ENCODE measurements at regions not wholly inside any gene's neighbourhood (a gene's known extent, or its start where the extent isn't known, plus 50 kb on each side); places are given as distances from the start of the nearest gene placed in this dataset.

GRCh38 chr11:127493330-127494022 is 492.9 kb upstream of the KIRREL3 start:
- DNase-seq (ENCODE audit: low read depth in 2 of 2) = no peak

GRCh38 chr11:127492029-127492428 is 491.5 kb upstream of the KIRREL3 start:
- DNase-seq (ENCODE audit: low read depth in 2 of 2) = no peak

GRCh38 chr11:127491589-127491988 is 491.0 kb upstream of the KIRREL3 start:
- DNase-seq (ENCODE audit: low read depth in 2 of 2) = no peak

GRCh38 chr11:127490896-127491295 is 490.3 kb upstream of the KIRREL3 start:
- DNase-seq (ENCODE audit: low read depth in 2 of 2) = no peak

GRCh38 chr11:127485541-127485940 is 485.0 kb upstream of the KIRREL3 start:
- no peak for DNase-seq (ENCODE audit: low read depth in 2 of 2)

- DNase-seq (ENCODE audit: low read depth in 2 of 2) = no peak
Observed at GRCh38 chr11:127481391-127481790, 480.8 kb upstream of the KIRREL3 start.

GRCh38 chr11:127478826-127479225 is 478.3 kb upstream of the KIRREL3 start:
- no peak for DNase-seq (ENCODE audit: low read depth in 2 of 2)

- no peak for DNase-seq (ENCODE audit: low read depth in 2 of 2)
Observed at GRCh38 chr11:127474766-127475165, 474.2 kb upstream of the KIRREL3 start.

GRCh38 chr11:127472505-127472904 is 471.9 kb upstream of the KIRREL3 start:
- no peak for DNase-seq (ENCODE audit: low read depth in 2 of 2)

- no peak for DNase-seq (ENCODE audit: low read depth in 2 of 2)
Observed at GRCh38 chr11:127471662-127472061, 471.1 kb upstream of the KIRREL3 start.

- DNase-seq (ENCODE audit: low read depth in 2 of 2) = no peak
Observed at GRCh38 chr11:127470306-127470884, 469.8 kb upstream of the KIRREL3 start.

- DNase-seq (ENCODE audit: low read depth in 2 of 2) = no peak
Observed at GRCh38 chr11:127464325-127464724, 463.8 kb upstream of the KIRREL3 start.

GRCh38 chr11:127462065-127462344 is 461.4 kb upstream of the KIRREL3 start:
- no peak for DNase-seq (ENCODE audit: low read depth in 2 of 2)

- no peak for DNase-seq (ENCODE audit: low read depth in 2 of 2)
Observed at GRCh38 chr11:127461241-127462064, 460.9 kb upstream of the KIRREL3 start.

- no peak for DNase-seq (ENCODE audit: low read depth in 2 of 2)
Observed at GRCh38 chr11:127458561-127458960, 458.0 kb upstream of the KIRREL3 start.

GRCh38 chr11:127454856-127455255 is 454.3 kb upstream of the KIRREL3 start:
- no peak for DNase-seq (ENCODE audit: low read depth in 2 of 2)

GRCh38 chr11:127452533-127452932 is 452.0 kb upstream of the KIRREL3 start:
- DNase-seq (ENCODE audit: low read depth in 2 of 2) = no peak

- no peak for DNase-seq (ENCODE audit: low read depth in 2 of 2)
Observed at GRCh38 chr11:127451861-127452260, 451.3 kb upstream of the KIRREL3 start.

GRCh38 chr11:127448101-127448500 is 447.5 kb upstream of the KIRREL3 start:
- no peak for DNase-seq (ENCODE audit: low read depth in 2 of 2)

- DNase-seq (ENCODE audit: low read depth in 2 of 2) = no peak
Observed at GRCh38 chr11:127445476-127445875, 444.9 kb upstream of the KIRREL3 start.

- no peak for DNase-seq (ENCODE audit: low read depth in 2 of 2)
Observed at GRCh38 chr11:127443297-127443696, 442.7 kb upstream of the KIRREL3 start.

GRCh38 chr11:127440616-127441015 is 440.0 kb upstream of the KIRREL3 start:
- no peak for DNase-seq (ENCODE audit: low read depth in 2 of 2)

- DNase-seq (ENCODE audit: low read depth in 2 of 2) = no peak
Observed at GRCh38 chr11:127425281-127425680, 424.7 kb upstream of the KIRREL3 start.
